ENCODE measurements at regions not wholly inside any gene's neighbourhood (a gene's known extent, or its start where the extent isn't known, plus 50 kb on each side); places are given as distances from the start of the nearest gene placed in this dataset.

DNA sequence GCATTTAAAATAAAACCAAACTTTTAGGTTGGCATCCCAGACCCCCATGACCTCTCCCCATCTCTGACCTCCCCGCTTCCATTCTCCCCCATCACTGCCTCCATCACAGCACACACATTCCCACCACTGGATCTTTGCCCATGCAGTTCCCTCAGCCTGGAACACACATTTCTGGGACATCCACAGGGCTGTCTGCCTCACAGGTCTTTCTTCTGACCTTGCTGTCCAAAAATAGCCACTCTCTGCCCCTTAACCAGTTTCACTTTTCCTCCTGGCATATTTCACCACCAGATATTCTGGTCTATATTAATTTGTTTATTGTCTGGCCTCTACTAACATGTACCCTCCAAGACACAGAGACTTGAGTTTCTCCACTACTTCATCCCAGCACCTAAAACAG is 75.2 kb upstream of the PRDM11 start:
- no peak for DNase-seq

DNA sequence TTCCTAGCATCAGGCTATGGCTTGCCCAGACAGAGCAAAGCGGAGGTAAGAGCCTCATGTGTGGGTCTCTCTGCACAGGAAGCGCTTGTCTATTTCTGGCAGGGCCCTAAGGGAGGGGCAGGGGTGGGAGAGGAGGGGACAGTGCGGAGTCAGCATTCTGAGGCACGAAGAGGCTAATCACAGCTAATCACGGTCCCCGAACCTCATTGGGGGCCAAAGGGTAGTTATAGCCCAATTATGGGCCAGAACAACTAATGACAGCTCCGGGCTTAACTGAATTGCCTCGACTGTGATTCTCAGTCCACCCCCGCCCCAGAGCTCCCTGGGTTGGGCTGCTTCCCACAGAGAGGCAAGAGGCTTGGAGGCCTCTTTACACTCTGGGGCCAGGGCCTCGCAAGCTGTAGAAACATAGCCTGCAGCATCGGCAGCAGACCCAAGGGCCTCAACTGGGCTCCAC is 72.7 kb upstream of the PRDM11 start:
- peak in 1 of 2 experiments; percentile 15 for DNase-seq

DNA sequence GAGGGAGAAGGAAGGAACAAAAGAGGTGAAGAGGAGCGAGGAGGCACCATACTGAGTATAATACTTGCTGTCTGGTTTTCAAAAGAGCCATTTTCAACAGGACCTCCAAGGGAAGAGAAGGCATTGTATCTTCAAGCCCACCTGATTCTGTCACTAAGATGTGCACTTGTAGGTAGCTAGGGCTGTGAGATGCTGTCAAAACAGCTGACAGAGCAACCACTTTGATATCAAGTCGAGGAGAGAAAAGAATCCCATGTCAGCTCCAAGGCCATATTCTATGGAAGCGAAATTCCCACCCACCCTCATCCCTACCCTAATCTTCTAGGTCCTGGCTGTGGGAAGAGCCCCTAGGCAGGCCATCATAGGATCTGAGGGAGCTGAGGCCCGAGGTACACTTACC is 70.9 kb upstream of the PRDM11 start:
- DNase-seq: no peak

DNA sequence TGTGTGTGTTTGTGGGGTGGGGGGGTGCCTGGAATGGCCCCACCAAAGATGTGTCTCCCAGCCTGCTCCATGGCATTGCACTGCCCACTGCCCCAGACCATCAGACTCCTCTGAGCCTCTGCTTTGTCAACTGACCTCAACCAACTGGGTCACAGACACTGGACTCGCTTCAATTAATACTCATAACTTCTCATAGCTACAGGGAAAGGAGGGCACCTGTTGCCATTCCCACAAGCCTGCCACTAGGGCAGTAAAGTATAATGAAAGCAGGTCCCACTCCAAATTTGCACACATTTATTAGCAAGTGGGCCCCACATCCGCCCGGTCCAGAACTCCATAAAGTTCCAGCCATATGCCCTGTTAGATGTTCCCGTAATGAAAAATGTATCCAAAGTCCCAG is 70.5 kb upstream of the PRDM11 start:
- DNase-seq: no peak

DNA sequence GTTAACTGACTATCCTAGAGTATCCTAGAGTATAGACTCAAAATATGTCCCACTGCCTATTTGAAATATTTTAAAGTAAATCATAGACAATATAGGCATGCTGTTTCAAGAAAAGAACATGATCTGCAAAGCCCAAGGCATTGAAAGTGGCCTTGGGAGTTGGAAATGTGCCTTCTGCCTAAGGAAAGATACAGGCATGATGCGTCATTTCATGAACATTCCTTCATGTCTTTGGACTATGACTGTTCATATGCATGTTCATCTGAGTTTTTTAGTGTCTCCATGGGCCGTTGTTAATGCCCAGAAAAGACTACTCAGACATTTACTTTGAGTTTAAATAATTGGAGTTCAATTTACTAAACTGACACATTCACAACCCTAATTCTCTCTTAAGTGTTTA is 69.7 kb upstream of the PRDM11 start:
- no peak for DNase-seq

DNA sequence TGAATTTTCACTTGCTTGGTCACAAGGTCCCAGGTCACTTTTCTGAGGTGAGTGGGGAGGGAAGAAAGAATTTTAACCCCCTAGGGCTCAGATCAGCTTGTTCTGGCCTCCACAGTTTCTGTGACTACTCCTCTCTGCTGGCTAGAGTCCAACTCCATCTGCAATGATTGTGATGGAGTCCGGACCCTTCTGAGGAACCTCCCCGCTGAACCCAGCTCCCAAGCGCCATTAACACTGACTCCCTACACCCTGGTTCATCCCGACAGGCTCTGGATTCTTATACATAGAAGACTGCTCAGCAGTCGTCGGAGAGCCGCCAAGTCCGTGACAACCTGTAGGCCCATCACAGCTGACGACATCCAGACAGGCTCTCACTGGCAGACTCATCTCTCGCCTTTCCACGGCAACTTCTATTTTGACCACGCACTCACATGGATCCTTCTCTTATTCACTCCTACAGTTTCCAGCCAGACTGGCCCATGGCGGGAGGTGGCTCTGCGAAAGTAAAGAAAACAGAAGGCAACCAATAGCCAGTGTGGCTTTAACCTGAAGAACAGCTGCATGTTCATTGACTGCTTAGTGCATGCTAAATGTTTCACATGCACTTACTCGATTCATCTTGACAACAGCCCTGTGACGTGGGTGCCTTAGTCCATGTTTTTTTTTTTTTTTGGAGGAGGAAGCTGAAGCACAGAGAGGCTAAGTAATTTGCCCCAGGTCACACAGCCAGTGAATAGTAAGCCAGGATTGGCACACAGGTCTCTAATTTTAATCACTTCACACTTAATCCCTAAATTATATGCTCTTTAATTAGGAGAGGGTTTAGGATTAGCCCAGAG is 68.0 kb upstream of the PRDM11 start:
- no peak for DNase-seq

DNA sequence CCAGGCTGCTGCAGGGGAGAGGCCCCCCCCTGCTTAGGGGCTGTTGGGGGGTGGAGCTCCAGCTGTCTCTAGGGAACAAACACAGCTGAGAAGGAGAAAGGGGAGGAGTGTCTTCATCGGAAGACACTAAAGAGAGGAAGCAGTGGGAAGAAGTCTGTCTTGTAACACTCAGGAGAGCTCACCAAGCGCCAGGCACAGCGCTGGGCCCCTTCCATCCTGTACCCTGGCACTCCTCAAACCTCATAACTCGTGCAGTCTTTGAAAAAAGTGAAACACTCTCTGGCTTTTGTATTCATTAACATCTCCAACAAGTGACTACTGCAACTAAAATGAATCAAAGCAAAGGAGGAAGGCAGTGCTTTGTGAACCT is 67.4 kb upstream of the PRDM11 start:
- DNase-seq: peak; percentile 78 to 79

DNA sequence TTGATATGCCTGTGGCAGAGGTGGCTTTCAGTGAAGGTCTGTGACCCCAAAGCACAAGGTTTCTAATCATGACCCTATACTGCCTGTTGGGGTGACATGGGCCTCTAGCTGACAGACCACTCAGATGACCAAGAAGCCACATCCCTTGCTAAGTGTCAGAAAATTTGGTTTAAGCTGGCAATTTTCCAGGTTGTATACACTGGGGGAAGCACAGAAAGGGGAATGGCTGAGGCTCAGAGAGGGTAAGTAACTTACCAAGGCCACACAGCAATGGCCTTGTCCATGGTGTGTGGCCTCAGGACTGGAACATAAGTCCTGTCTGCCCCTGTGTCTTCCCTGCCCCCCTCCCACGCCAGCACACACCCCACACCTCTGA is 66.9 kb upstream of the PRDM11 start:
- DNase-seq: no peak

DNA sequence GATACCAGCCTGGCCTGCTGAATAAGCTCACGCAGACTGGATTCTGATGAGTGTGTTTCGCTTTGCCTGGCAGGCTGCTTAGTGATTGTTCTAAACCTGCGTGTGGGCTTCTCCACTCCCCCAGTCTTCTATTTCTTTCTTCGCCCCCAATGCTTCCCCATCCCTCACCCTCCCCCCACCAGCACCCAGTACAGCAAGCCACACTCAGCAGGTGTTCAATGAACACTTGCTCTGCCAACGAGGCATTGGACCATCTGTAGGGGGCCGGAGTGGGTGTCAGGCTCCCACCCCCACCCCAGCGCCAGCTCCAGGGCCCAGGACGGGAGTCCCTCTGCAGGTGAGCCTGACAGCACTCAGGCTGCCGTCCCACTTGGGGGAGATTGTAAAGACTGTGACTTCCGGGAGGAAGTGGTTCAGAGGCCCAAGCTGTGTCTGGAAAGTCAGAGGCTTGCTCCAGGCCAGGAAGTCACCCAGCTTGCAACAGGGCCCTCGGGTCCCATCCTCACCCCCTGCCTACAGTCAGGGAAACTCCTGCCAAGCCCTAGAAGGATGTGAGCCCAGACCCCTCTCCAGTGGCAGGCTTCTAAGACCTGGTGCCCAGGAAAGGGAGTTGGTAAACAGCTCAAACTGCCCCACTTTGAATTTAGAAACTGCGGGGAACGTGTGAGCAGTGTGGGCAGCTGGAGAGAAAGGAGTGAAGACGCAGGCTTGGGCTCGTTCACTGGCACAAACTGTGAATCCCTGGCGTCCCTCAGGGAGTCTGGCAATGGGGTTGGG is 66.3 kb upstream of the PRDM11 start:
- DNase-seq: peak; percentile 83 to 90

DNA sequence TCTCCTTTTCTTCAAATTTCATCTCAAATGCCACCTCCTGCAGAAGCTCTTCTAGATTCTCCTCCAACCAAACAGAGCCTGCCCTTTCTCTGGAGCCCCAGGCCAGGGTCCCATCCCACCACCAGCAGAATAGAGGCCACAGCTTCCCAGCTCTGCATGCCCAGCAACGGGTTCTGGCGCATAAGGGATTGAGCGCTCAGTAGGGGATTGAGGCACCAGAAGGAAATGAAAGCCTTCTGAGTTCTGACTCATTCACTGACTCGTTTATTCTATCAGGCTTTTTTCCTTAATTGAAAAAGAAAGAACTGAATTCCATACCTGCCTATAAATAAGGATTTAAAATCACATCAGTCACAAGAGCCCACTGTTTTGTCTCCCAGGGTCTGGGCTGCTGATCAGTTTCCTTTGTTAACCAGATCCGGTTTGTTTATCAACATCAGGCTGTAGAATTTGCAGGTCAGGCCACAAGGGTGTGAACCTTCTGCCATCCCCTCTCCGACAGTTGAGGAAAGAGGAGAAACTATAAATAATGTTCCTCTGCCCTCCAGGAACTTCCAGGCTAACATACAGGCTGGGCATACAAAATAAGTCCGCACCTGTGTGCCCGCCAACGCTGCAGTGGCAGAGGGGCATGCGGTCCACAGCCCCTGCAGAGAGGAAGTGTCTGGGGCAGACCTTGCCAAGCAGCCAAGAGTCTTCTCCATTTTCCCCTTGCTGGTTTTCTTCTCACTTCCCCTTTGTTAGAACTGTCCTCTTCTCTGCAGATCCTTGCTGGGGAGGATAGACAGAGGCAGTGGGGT is 63.5 kb upstream of the PRDM11 start:
- DNase-seq: peak; percentile 56 to 84

DNA sequence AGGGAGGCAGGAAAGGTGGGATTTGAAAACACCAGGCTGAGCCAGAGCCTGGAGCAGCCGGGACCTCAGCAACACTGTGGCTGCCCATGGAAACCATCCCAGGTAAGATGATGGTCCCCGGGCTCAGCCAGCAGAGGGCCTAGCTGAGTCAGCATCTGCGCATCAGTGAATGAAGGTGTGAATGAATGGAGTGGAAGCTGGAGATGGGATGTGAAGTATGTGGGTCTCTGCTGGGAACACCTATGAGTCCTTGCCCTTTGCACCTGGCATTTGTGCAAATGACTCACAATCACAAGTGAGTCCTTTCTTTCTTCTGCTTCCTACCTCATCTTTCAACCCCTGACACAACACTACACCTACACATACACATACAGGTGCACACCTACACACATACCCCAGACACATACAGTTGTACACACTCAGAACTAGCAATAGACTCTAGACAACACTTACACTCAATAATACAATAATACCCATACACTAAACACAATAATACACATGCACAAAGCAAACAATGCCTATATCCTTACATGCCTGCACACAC is 62.8 kb upstream of the PRDM11 start:
- DNase-seq: no peak

DNA sequence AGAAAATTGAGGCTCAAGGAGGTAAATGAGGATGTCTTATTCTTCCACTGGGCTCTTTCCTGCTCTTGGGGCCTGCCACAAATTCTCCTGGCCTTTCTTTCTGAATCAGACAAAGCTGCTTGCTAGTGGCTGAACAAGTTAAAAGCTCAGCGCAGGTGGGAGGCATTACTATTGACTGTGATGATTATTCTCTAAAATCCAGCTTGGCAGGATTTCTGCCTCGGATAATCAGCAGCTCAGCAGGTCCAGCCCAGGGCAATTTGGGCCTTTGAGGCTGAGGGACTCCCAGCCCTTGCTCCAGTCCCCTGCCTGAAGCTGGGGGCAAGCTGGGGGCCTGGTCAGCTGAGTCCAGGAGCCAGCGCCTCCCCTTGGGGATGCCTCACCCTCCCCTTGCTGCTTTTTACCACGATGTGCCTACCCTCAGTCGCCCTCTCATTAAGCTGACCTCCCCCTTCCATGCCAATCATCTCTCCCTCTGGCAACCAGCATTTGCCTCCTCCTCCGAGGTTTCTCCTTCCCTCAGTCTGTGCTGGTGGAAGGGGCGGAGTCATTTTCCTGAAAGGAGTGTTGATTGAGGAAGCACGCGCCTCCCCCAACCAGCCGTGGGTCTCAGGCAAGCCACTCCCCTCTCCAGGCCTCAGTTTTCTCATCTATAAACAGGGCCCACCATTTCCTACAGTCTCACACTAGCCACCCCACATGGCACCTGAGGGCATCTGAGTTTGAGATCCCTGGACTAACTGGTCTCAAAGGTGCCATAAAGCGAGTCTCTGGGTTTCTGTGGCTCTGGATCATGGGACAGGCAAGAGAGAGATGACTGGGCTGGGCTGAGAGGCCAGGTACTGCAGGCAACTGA is 60.6 kb upstream of the PRDM11 start:
- DNase-seq: no peak

DNA sequence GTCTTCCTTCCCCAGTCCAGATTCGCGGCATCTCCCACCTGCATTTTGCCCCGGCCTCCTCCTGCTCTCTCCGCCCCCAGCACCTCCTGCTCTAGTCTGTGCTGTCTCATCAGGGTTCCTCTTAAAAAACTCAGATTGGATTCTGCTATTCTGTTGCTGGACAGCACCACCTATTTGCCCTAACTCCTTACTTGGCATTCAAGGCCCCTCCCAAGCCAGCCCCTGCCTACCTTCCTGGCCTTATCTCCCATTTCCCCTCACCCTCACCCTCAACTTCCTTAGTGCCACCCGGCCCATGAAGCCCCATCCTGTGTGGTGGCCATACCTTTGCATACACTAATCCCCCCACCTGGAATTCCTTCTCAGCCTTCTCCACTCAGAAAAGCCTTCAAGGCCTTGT is 59.9 kb upstream of the PRDM11 start:
- no peak for DNase-seq

DNA sequence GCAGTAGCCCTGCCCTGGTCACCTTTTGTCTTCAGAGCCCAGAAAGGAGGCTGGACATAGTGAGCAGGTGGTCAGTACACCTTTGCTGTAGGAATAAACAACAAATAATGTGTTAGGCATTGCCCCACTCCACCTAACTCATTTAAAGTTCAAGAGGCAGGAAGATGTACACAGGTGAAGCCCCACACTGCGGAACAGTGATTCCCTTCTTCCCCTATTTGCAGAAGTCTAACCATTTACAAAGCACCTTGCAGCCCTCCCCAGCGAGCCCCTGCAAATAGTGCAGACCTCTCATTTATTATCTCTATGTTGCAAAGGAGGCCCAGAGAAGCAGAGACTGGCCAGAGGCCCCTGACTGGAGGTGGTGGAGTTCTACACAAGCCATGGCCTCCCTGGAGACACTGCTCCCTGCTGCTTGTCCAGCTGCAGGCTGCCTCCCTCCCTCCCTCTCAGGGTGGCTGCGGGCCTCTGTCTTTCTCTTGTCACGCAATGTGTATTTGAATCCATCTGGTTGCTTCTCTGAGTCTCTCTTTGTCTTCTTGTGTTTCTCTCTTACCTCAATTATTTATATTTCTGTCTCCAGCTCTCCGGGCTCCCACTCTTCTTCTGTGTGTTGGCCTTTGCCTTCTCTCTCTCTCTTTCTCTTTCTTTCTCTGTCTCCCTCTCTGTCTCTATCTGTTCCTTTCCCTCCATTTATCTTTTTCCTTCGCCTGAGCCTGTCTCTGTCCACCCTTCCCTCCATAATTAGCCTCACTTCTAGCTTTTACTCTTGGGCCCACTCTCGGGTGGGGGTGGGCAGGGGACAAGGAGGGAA is 59.1 kb upstream of the PRDM11 start:
- no peak for DNase-seq

DNA sequence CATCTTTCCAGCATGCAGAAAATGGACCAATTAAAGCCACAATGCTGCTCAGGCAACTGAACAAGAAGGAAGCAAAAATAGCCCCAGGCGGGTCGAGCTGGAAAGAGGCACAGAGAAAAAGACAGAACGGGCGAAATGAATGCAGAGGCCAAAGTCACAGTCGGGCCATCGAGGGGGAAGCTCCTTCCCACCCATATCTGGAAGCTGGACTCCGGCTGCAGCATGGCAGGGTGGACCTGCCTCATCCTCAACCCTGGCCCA is 58.6 kb upstream of the PRDM11 start:
- no peak for DNase-seq

DNA sequence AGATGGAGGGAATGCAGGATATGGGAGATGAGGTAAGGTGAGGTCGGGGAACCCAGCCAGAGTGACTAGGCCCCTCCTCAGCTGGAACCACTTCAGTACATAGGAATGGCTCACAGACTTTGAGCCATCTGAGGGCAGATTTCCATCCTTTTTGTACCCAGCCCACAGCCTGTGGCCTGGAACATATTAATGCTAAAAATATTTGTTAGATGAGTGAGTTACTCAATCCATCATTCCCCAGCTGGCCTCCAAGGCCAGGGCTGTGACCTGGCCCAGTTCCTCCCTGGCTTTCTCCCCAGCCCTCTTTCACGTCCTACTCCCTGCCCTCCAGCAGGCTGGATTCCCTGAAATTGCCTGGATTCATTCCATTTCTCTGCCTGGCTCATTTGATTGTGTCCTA is 57.2 kb upstream of the PRDM11 start:
- no peak for DNase-seq

DNA sequence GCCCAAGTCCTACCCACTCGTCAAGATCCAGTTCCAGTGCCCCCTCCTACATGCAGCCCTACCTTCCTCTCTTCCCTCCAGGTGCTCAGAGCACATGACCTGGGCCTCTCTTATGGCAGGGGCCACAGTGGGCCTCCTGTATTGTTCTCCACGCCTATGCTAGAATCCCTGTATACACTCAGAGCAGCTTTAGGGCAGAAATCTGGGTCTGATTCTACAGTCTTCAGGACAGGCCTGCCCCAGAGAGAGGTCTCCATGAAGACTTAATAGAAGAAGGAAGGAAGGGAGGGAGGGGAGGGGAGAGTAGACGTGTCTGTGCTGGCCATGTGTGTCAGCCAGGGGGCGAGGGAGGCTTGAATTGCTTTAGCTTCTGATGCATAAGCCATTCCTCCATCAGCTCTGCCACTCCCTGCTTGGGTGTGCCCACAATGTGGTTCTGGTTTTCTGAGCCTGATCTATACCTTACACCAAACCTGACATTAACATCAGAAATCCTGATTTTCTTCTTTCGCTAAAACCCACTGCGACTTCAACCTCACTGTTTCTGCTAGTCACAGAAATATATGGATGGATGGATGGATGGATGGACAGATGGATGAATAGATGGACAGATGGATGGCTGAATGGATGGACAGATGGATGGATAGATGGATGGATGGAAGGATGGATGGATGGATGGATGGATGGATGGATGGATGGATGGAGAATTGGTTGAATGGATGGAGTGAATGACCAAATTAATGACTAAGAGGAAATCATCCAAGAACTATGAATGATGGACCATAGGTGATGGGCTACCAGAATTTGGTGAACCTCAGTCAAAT is 56.6 kb upstream of the PRDM11 start:
- peak; percentile 14 to 39 for DNase-seq

DNA sequence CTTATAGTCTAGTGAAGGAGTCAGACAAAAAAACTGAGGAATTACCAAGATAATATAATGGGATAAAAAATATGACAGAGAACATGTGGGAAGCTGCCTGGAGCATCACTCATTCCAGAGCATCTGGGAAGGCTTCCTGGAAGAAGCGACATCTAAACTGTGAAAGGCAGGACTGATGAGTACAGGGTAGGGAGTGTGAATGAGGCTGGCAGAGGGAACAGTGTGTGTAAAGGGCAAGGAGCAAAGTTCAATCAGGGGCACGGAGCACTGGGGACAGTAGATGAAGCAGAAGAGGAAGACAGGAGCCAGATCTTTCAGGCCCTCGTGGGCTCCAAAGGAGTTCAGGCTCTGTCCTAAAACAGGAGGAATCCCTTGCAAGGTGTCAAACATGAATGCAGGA is 55.8 kb upstream of the PRDM11 start:
- DNase-seq: no peak

DNA sequence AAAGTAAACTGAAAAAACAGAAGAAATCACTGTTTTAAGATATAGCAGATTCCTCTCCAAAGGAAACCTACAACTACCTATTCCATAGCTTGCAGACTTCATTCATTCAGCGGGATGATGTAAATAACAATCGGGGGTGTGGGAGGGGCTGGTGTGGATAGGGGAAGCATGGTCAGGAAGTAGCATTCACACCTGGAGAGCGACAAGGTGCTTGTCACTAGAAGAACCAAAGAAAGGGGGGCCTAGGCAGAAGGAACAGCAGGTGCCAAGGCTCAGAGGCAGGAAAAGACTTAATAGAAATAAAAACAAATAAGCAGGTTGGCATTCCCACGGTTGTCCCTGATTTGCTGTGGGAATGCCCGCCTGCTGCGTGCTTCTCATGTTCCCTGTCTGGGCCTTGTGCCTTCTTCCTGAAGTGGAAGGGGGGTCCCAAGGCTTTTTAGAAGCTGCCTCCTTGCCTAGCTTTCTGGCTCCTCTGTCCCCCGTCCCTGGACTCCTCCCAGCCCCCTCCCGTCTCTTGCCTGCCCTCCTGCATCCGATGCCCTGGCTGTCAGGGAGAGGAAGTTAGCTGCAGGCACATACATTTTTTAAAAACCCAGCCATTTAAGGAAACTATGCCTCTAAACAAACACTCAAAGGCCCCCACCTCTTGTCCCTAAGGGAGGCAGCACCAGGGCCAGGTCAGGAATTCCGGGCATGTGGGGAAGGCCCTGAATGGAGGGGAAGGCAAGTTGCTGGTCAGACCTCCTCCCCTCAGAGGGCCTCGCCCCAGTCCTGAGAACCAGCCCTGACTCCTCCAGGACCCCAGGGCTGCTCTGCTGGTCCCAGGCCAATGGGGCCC is 54.7 kb upstream of the PRDM11 start:
- peak in 1 of 2 experiments; percentile 4 for DNase-seq

DNA sequence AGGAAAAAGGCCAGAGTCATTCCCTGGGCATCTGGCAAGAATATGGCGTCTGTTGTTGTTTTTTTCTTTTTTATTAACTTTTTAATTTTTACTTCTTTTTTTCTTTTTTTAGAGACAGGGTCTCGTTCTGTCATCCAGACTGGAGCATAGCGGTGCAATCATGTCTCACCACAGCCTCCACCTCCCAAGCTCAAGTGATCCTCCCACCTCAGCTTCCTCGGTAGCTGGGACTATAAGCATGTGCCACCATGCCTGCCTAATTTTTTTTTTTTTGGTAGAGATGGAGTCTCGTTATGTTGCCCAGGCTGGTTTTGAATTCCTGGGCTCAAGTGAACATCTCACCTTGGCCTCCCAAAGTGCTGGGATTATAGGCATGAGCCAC is 54.0 kb upstream of the PRDM11 start:
- DNase-seq: no peak

Data from Kasumi-1 (cell line).